ENCODE measurements at regions not wholly inside any gene's neighbourhood (a gene's known extent, or its start where the extent isn't known, plus 50 kb on each side); places are given as distances from the start of the nearest gene placed in this dataset.

GRCh38 chr2:145044491-145044890, 524.6 kb upstream of the ZEB2 start:
- TF ChIP-seq CTCF (conservative IDR thresholded peaks at IDR 0.05; ENCODE audit: low read depth, low read length) (no peak), EZH2 (IDR thresholded peaks at IDR 0.05; ENCODE audit: borderline replicate concordance, low read depth, low read length, poor library complexity, severe bottlenecking) (no peak)
